SK-N-SH (cell line): ENCODE measurements at regions not wholly inside any gene's neighbourhood (a gene's known extent, or its start where the extent isn't known, plus 50 kb on each side); places are given as distances from the start of the nearest gene placed in this dataset.

Experiments
- CTCF ChIA-PET: fragments of 300-600, 350-600 bp; formaldehyde crosslinking; extraction: SDS; loops from one replicate; lab custom pipeline; 2021; lab: Yijun Ruan, JAX
- POLR2A ChIA-PET: fragments of 350-600 bp; sonication (Branson Sonifier 250); formaldehyde crosslinking; extraction: SDS; loops from one replicate; lab custom pipeline; 2020; ENCODE audit warnings: antibody characterized with exemption, inconsistent platforms; lab: Yijun Ruan, JAX
- DNase-seq: peaks from one replicate; pipeline ENCODE4 v3.0.0; 2012
- H2AFZ ChIP-seq: fragments of 200-600 bp; sonication (generic); 2 replicates; pipeline ENCODE4 v1.8.1; 2016; ENCODE audit warnings: antibody characterized with exemption, mild to moderate bottlenecking, low read depth
- H3F3A ChIP-seq: fragments of 200-600 bp; sonication (generic); replicated peaks from 2 replicates; pipeline ENCODE3; 2016; ENCODE audit warnings: antibody characterized with exemption, mild to moderate bottlenecking; ENCODE audit not compliant: insufficient read depth
- H3K27ac ChIP-seq, 2 experiments: fragments of 200-500 bp in 1 of 2; fragments of 200-600 bp in 1 of 2; sonication (Bioruptor generic) in 1 of 2; sonication (generic), shearing (Covaris generic) in 1 of 2; 2 replicates each; pipeline versions ENCODE4 v1.5.1 to v1.6.1; 2014 to 2016; ENCODE audit warnings: low read depth in 2 of 2, inconsistent platforms in 1 of 2, low read length in 1 of 2, mild to moderate bottlenecking in 1 of 2, mixed read lengths in 1 of 2
- H3K27me3 ChIP-seq: fragments of 200-600 bp; sonication (generic), shearing (Covaris generic); 2 replicates; pipeline ENCODE4 v1.6.1; 2016; ENCODE audit warnings: mixed run types; ENCODE audit not compliant: insufficient read depth
- H3K36me3 ChIP-seq, 2 experiments: fragments of 200-500 bp in 1 of 2; fragments of 200-600 bp in 1 of 2; sonication (Bioruptor generic) in 1 of 2; sonication (generic) in 1 of 2; replicated peaks in 1 of 2; 2 replicates each; pipeline versions ENCODE3 to v1.5.1; 2014 to 2016; ENCODE audit warnings: low read length in 1 of 2, mild to moderate bottlenecking in 1 of 2; ENCODE audit not compliant: insufficient read depth in 2 of 2, control insufficient read depth in 1 of 2
- H3K4me1 ChIP-seq, 2 experiments: fragments of 200-500 bp in 1 of 2; fragments of 200-600 bp in 1 of 2; sonication (Bioruptor generic) in 1 of 2; sonication (generic), shearing (Covaris generic) in 1 of 2; 2 replicates each; pipeline versions ENCODE4 v1.5.1 to v1.6.1; 2014 to 2016; ENCODE audit warnings: low read depth in 1 of 2, low read length in 1 of 2, mixed run types in 1 of 2; ENCODE audit not compliant: insufficient read depth in 2 of 2, control insufficient read depth in 1 of 2
- H3K4me2 ChIP-seq: fragments of 200-600 bp; sonication (generic), shearing (Covaris generic); 2 replicates; pipeline ENCODE4 v1.6.1; 2017; ENCODE audit warnings: mixed run types
- H3K4me3 ChIP-seq, 2 experiments: fragments of 200-500 bp in 1 of 2; fragments of 200-600 bp in 1 of 2; sonication (Bioruptor generic) in 1 of 2; sonication (generic), shearing (Covaris generic) in 1 of 2; 2 replicates each; pipeline versions ENCODE4 v1.5.1 to v1.8.1; 2014 to 2016; ENCODE audit warnings: low read depth in 2 of 2, inconsistent platforms in 1 of 2, low read length in 1 of 2, mild to moderate bottlenecking in 1 of 2, mixed read lengths in 1 of 2, moderate library complexity in 1 of 2
- H3K79me2 ChIP-seq: fragments of 200-600 bp; sonication (generic); 2 replicates; pipeline ENCODE4 v1.8.1; 2017; ENCODE audit warnings: mild to moderate bottlenecking; ENCODE audit not compliant: insufficient read depth
- H3K9ac ChIP-seq: fragments of 200-600 bp; sonication (generic); 2 replicates; pipeline ENCODE4 v1.6.1; 2017; ENCODE audit warnings: mixed run types
- H3K9me2 ChIP-seq: fragments of 200-600 bp; sonication (generic); 2 replicates; pipeline ENCODE4 v1.6.1; 2017; ENCODE audit warnings: mixed run types
- H3K9me3 ChIP-seq: fragments of 200-600 bp; sonication (generic); 2 replicates; pipeline ENCODE4 v1.6.1; 2017; ENCODE audit warnings: mixed run types, mild to moderate bottlenecking, moderate library complexity
- H4K20me1 ChIP-seq: fragments of 200-600 bp; sonication (generic); 2 replicates; pipeline ENCODE4 v1.6.1; 2017; ENCODE audit warnings: mild to moderate bottlenecking, mixed run types; ENCODE audit not compliant: insufficient read depth
- CHD2 ChIP-seq: fragments of 150-350 bp; IDR thresholded peaks from 2 replicates; pipeline ENCODE4 v1.6.1; 2018; ENCODE audit warnings: low read length; ENCODE audit not compliant: partially characterized antibody
- ELF1 ChIP-seq: IDR thresholded peaks from 2 replicates; pipeline ENCODE4 v1.4.0; 2012
- EP300 ChIP-seq, 2 experiments: IDR thresholded peaks; 2 replicates each; pipeline versions ENCODE4 v1.4.0 to v1.6.1; 2012; ENCODE audit warnings: borderline replicate concordance in 1 of 2, low read depth in 1 of 2, low read length in 1 of 2
- EZH2phosphoT487 ChIP-seq: fragments of 200-600 bp; sonication (generic); IDR thresholded peaks from 2 replicates; pipeline ENCODE4 v1.6.1; 2017; ENCODE audit warnings: low read depth, mixed run types, mild to moderate bottlenecking, antibody characterized with exemption, moderate library complexity, borderline replicate concordance
- FOXJ3 ChIP-seq: sonication (generic); formaldehyde crosslinking; IDR thresholded peaks from 2 replicates; pipeline ENCODE4 v1.5.1; 2020; ENCODE audit warnings: mild to moderate bottlenecking, missing genetic modification reagents
- FOXM1 ChIP-seq: IDR thresholded peaks from 2 replicates; pipeline ENCODE4 v1.4.0; 2012; ENCODE audit warnings: low read depth, mild to moderate bottlenecking
- GABPA ChIP-seq: IDR thresholded peaks from 2 replicates; pipeline ENCODE4 v1.4.0; 2012; ENCODE audit warnings: low read depth, mild to moderate bottlenecking
- JUND ChIP-seq: IDR thresholded peaks from 2 replicates; pipeline ENCODE4 v1.4.0; 2012
- MEF2A ChIP-seq: IDR thresholded peaks from 2 replicates; pipeline ENCODE4 v1.4.0; 2012; ENCODE audit warnings: low read depth, borderline replicate concordance
- NRF1 ChIP-seq: IDR thresholded peaks from 2 replicates; pipeline ENCODE4 v1.6.1; 2012; ENCODE audit warnings: low read depth, mild to moderate bottlenecking, low read length
- POLR2AphosphoS5 ChIP-seq: IDR thresholded peaks from 2 replicates; pipeline ENCODE4 v1.6.1; 2012; ENCODE audit warnings: low read depth, low read length
- RAD21 ChIP-seq: IDR thresholded peaks from 2 replicates; pipeline ENCODE4 v1.6.1; 2012; ENCODE audit warnings: mild to moderate bottlenecking, low read length
- RCOR1 ChIP-seq: fragments of 150-350 bp; IDR thresholded peaks from 2 replicates; pipeline ENCODE4 v1.6.1; 2017; ENCODE audit warnings: antibody characterized with exemption, low read length
- RFX5 ChIP-seq: IDR thresholded peaks from 2 replicates; pipeline ENCODE4 v1.6.1; 2012; ENCODE audit warnings: mild to moderate bottlenecking, improper control_type of control experiment, low read length
- SIN3A ChIP-seq: IDR thresholded peaks from 2 replicates; pipeline ENCODE4 v1.6.1; 2012; ENCODE audit warnings: low read depth, mild to moderate bottlenecking, low read length, moderate library complexity, borderline replicate concordance
- SMC3 ChIP-seq: IDR thresholded peaks from 2 replicates; pipeline ENCODE4 v1.6.1; 2012; ENCODE audit warnings: low read depth, low read length, improper control_type of control experiment
- TAF1 ChIP-seq: IDR thresholded peaks from 2 replicates; pipeline ENCODE4 v1.6.1; 2012; ENCODE audit warnings: low read depth, mild to moderate bottlenecking, low read length, moderate library complexity, borderline replicate concordance
- TEAD4 ChIP-seq: IDR thresholded peaks from 2 replicates; pipeline ENCODE4 v1.4.0; 2012; ENCODE audit warnings: mild to moderate bottlenecking, borderline replicate concordance; ENCODE audit not compliant: insufficient read depth
- USF2 ChIP-seq: fragments of 150-350 bp; IDR thresholded peaks from 2 replicates; pipeline ENCODE4 v1.6.1; 2017; ENCODE audit warnings: antibody characterized with exemption, low read length, low read depth, borderline replicate concordance
- YY1 ChIP-seq: IDR thresholded peaks from 2 replicates; pipeline ENCODE4 v1.4.0; 2012; ENCODE audit warnings: low read depth, mild to moderate bottlenecking
- WGBS: methylation state at CpG from one replicate; pipeline ENCODE4 v1.1.6; 2017; ENCODE audit warnings: low lambda C conversion rate; 5-methylcytosine and 5-hydroxymethylcytosine counted together
- TF ChIP-seq, protein P1 (sequence below): fragments of 150-350 bp; IDR thresholded peaks from 2 replicates; pipeline ENCODE4 v1.6.1; 2016; ENCODE audit warnings: mild to moderate bottlenecking, low read depth, low read length
- TF ChIP-seq, protein P2 (sequence below): IDR thresholded peaks from 2 replicates; pipeline ENCODE4 v1.4.0; 2012; ENCODE audit warnings: low read depth, borderline replicate concordance

- ChIA-PET POLR2A (no interaction called here), CTCF (no interaction called here)
- Histone ChIP-seq H3K9ac (no peak overlapping the region), H2AFZ (no peak overlapping the region), H3K9me3 (no peaks in the 10 kb centered on the region), H3K27me3 (peaks cover 14% of the 10 kb centered on the region), H3K4me3 (no peak overlapping the region), H3K79me2 (no peaks in the 10 kb centered on the region), H3K4me1 (no peaks in the 10 kb centered on the region), H3F3A (no peaks in the 10 kb centered on the region), H3K27ac (no peak overlapping the region), H3K36me3 (no peaks in the 10 kb centered on the region), H3K9me2 (no peaks in the 10 kb centered on the region), H4K20me1 (no peaks in the 10 kb centered on the region), H3K4me2 (no peak overlapping the region)
- 21% methylated on average over 21 of the region's 25 CpGs for WGBS
- DNase-seq, result no peak
- TF ChIP-seq FOXJ3 (CRISPR knock-in tag), result no peak
- TF ChIP-seq YY1, result no peak
- no peak for TF ChIP-seq USF2
- TF ChIP-seq EP300 (IDR thresholded peaks at IDR 0.05; ENCODE audit: borderline replicate concordance in 1 of 2, low read depth in 1 of 2, low read length in 1 of 2), result no peak
- TF ChIP-seq SMC3, result no peak
- TF ChIP-seq FOXM1, result no peak
- TF ChIP-seq EZH2phosphoT487, result no peak
- no peak for TF ChIP-seq RCOR1
- TF ChIP-seq, protein P1, sequence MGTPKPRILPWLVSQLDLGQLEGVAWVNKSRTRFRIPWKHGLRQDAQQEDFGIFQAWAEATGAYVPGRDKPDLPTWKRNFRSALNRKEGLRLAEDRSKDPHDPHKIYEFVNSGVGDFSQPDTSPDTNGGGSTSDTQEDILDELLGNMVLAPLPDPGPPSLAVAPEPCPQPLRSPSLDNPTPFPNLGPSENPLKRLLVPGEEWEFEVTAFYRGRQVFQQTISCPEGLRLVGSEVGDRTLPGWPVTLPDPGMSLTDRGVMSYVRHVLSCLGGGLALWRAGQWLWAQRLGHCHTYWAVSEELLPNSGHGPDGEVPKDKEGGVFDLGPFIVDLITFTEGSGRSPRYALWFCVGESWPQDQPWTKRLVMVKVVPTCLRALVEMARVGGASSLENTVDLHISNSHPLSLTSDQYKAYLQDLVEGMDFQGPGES, result no peak
- no peak for TF ChIP-seq RAD21
Measured at GRCh38 chr13:112245179-112245724, 130.9 kb upstream of the SPACA7 start.

- no peaks in the 10 kb centered on the region for H3K79me2 ChIP-seq
- no peaks in the 10 kb centered on the region for H3K36me3 ChIP-seq
- no peaks in the 10 kb centered on the region for H4K20me1 ChIP-seq
- H3K27me3 ChIP-seq, result peaks cover 21% of the 10 kb centered on the region
- H3K27ac ChIP-seq, result no peak overlapping the region
- no peaks in the 10 kb centered on the region for H3K4me1 ChIP-seq
- POLR2A ChIA-PET, result no interaction called here
- no peak overlapping the region for H3K4me2 ChIP-seq
- no peaks in the 10 kb centered on the region for H3K9me2 ChIP-seq
- no peaks in the 10 kb centered on the region for H3K9me3 ChIP-seq
- no peak for DNase-seq
- no peak overlapping the region for H2AFZ ChIP-seq
- TF ChIP-seq TAF1 (no peak), USF2 (no peak), POLR2AphosphoS5 (no peak), SIN3A (no peak), SMC3 (no peak), MEF2A (no peak), CHD2 (no peak), RAD21 (no peak), FOXM1 (no peak), RCOR1 (no peak), ELF1 (no peak), RFX5 (no peak), JUND (no peak), NRF1 (no peak), YY1 (no peak), GABPA (no peak), TEAD4 (no peak)
- TF ChIP-seq, protein P2, sequence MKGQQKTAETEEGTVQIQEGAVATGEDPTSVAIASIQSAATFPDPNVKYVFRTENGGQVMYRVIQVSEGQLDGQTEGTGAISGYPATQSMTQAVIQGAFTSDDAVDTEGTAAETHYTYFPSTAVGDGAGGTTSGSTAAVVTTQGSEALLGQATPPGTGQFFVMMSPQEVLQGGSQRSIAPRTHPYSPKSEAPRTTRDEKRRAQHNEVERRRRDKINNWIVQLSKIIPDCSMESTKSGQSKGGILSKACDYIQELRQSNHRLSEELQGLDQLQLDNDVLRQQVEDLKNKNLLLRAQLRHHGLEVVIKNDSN, result no peak
- TF ChIP-seq, all 33 proteins: peak for 0
- 7% methylated on average over 5 of the region's 9 CpGs for WGBS
- Histone ChIP-seq H3K9ac (no peak overlapping the region), H3F3A (no peaks in the 10 kb centered on the region), H3K4me3 (no peak overlapping the region)
- CTCF ChIA-PET, result no interaction called here
Measured at GRCh38 chr13:112245989-112246388, 130.2 kb upstream of the SPACA7 start.
